Endothelial cell of umbilical vein (primary cell): ENCODE measurements at regions not wholly inside any gene's neighbourhood (a gene's known extent, or its start where the extent isn't known, plus 50 kb on each side); places are given as distances from the start of the nearest gene placed in this dataset.

Source experiments
- EZH2 ChIP-seq: IDR thresholded peaks from 2 replicates; pipeline ENCODE4 v1.6.1; 2012; ENCODE audit warnings: borderline replicate concordance, low read depth, mild to moderate bottlenecking, moderate library complexity, low read length, inconsistent platforms; ENCODE audit not compliant: severe bottlenecking
- FOS ChIP-seq: IDR thresholded peaks from 2 replicates; pipeline ENCODE4 v1.6.1; 2011; ENCODE audit warnings: mild to moderate bottlenecking, low read length, moderate library complexity, borderline replicate concordance; ENCODE audit not compliant: insufficient read depth
- MYC ChIP-seq: IDR thresholded peaks from one replicate; pipeline ENCODE4 v1.6.1; 2011; ENCODE audit warnings: mild to moderate bottlenecking, low read depth, low read length
- POLR2A ChIP-seq: IDR thresholded peaks from 2 replicates; pipeline ENCODE4 v1.6.1; 2012; ENCODE audit warnings: low read depth, mild to moderate bottlenecking, control low read depth, low read length
- POLR2AphosphoS5 ChIP-seq: IDR thresholded peaks from 2 replicates; pipeline ENCODE4 v1.6.1; 2012; ENCODE audit warnings: low read depth, mild to moderate bottlenecking, control low read depth, low read length, moderate library complexity; ENCODE audit not compliant: insufficient read depth
- TF ChIP-seq, protein P1 (sequence below), 2 donors: IDR thresholded peaks; 1 replicate in 1 of 2; 2 replicates in 1 of 2; pipeline ENCODE4 v1.5.1; 2011; ENCODE audit warnings: low read length in 2 of 2, mild to moderate bottlenecking in 2 of 2, moderate library complexity in 2 of 2, control low read depth in 1 of 2, inconsistent platforms in 1 of 2, low read depth in 1 of 2; ENCODE audit not compliant: insufficient read depth in 1 of 2; ENCODE audit errors: extremely low read depth in 1 of 2

DNA sequence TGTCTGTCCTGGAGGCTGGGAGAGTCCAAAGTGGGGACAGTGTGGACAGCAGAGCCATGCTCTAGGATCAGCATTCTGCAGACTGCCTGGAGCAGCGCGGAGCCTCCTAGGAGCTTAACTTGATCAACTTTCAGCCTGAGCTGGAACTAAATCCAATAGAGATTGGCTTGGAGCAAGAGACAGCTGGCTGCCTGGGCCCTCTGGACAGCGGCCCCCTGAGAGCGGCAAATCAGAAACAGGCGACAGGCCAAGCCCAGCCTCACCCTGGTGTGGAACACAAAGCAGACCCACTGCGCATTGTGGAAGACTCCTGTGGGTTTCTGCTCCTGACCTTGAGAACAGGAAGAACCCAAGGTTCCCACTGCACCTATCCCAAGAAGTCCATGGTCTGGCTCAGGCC is 462.2 kb downstream of the TSHZ3 start:
- TF ChIP-seq, protein P1, sequence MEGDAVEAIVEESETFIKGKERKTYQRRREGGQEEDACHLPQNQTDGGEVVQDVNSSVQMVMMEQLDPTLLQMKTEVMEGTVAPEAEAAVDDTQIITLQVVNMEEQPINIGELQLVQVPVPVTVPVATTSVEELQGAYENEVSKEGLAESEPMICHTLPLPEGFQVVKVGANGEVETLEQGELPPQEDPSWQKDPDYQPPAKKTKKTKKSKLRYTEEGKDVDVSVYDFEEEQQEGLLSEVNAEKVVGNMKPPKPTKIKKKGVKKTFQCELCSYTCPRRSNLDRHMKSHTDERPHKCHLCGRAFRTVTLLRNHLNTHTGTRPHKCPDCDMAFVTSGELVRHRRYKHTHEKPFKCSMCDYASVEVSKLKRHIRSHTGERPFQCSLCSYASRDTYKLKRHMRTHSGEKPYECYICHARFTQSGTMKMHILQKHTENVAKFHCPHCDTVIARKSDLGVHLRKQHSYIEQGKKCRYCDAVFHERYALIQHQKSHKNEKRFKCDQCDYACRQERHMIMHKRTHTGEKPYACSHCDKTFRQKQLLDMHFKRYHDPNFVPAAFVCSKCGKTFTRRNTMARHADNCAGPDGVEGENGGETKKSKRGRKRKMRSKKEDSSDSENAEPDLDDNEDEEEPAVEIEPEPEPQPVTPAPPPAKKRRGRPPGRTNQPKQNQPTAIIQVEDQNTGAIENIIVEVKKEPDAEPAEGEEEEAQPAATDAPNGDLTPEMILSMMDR (IDR thresholded peaks at IDR 0.05; ENCODE audit: extremely low read depth in 1 of 2, insufficient read depth in 1 of 2, low read depth in 1 of 2, low read length in 2 of 2), result no peak
- TF ChIP-seq POLR2A (no peak), POLR2AphosphoS5 (no peak), MYC (no peak), EZH2 (no peak), FOS (no peak)
